CD4-positive, CD25-positive, alpha-beta regulatory T cell (primary cell): ENCODE measurements at regions not wholly inside any gene's neighbourhood (a gene's known extent, or its start where the extent isn't known, plus 50 kb on each side); places are given as distances from the start of the nearest gene placed in this dataset.

Experiments used
- ATAC-seq, 2 donors: fragments of 150-1000 bp; cut with Tn5 transposase; one replicate each; pipeline ENCODE4 v1.10.0; 2021; ENCODE audit warnings: low read depth in 2 of 2, moderate number of reproducible peaks in 2 of 2, moderate library complexity in 1 of 2
- DNase-seq, 3 donors: peaks; one replicate each; pipeline versions ENCODE4 v3.0.0 to v3.0.0-alpha.2; 2012 to 2022; ENCODE audit warnings: mixed read lengths in 1 of 3
- H3K27ac ChIP-seq: one replicate; pipeline ENCODE4 v1.7.0; 2013; ENCODE audit warnings: mild to moderate bottlenecking, low read length; ENCODE audit not compliant: insufficient read depth, poor library complexity, severe bottlenecking
- H3K27me3 ChIP-seq: one replicate; pipeline ENCODE4 v1.7.0; 2013; ENCODE audit warnings: low read length; ENCODE audit not compliant: control insufficient read depth, insufficient read depth
- H3K36me3 ChIP-seq: one replicate; pipeline ENCODE4 v1.7.0; 2013; ENCODE audit warnings: mild to moderate bottlenecking, low read length, moderate library complexity; ENCODE audit not compliant: control insufficient read depth, insufficient read depth
- H3K4me1 ChIP-seq: 2 replicates; pipeline ENCODE4 v1.7.0; 2013; ENCODE audit warnings: mild to moderate bottlenecking, low read length; ENCODE audit not compliant: insufficient read depth, control insufficient read depth, poor library complexity, severe bottlenecking
- H3K4me3 ChIP-seq: one replicate; pipeline ENCODE4 v1.7.0; 2013; ENCODE audit warnings: low read depth, mild to moderate bottlenecking, low read length, moderate library complexity
- H3K9me3 ChIP-seq, 2 experiments: 1 replicate in 1 of 2; 2 replicates in 1 of 2; pipeline ENCODE4 v1.7.0; 2013; ENCODE audit warnings: low read length in 2 of 2, mild to moderate bottlenecking in 1 of 2, moderate library complexity in 1 of 2; ENCODE audit not compliant: control insufficient read depth in 2 of 2
- H3K27ac Mint-ChIP-seq, 3 donors: one replicate each; pipeline ENCODE4 v1.8.0; 2020 to 2022; ENCODE audit warnings: mild to moderate bottlenecking in 3 of 3, mixed read lengths in 3 of 3, moderate library complexity in 2 of 3
- H3K27me3 Mint-ChIP-seq: one replicate; pipeline ENCODE4 v1.8.0; 2022; ENCODE audit warnings: mild to moderate bottlenecking, mixed read lengths
- H3K36me3 Mint-ChIP-seq: one replicate; pipeline ENCODE4 v1.8.0; 2020; ENCODE audit warnings: mixed read lengths
- H3K4me1 Mint-ChIP-seq, 4 donors: one replicate each; pipeline ENCODE4 v1.8.0; 2020 to 2022; ENCODE audit warnings: mixed read lengths in 4 of 4, mild to moderate bottlenecking in 1 of 4
- H3K4me3 Mint-ChIP-seq, 4 donors: one replicate each; pipeline ENCODE4 v1.8.0; 2020 to 2022; ENCODE audit warnings: mild to moderate bottlenecking in 4 of 4, mixed read lengths in 4 of 4, moderate library complexity in 3 of 4
- H3K9me3 Mint-ChIP-seq, 7 donors: one replicate each; pipeline ENCODE4 v1.8.0; 2020 to 2022; ENCODE audit warnings: mixed read lengths in 7 of 7, mild to moderate bottlenecking in 3 of 7, moderate library complexity in 2 of 7

DNA sequence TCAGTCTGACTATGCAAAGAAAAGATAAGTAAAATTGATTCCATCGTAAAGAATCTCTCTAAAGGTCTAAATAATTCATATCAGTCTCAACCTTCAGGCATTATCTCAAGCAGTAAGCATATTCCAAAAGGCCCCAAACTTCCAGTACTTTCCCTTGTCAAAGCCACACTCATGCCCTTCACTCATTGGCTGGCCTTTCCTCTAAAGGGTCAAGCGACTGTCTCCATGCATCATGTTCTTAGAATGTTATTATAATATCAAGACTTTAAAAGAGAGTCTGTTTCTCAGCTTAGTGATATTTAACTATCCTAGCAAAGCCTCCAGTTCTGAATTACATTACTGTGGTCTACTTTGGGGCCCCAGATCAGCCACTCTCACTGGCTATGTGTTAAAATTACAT lies 271.3 kb downstream of the MREG start:
- Mint-ChIP-seq H3K27me3 (no peaks in the 10 kb centered on the region), H3K27ac (no peak overlapping the region), H3K4me3 (no peak overlapping the region), H3K9me3 (peaks cover 0 to 5% (median 1%) of the 10 kb centered on the region in 7 donors), H3K4me1 (no peaks in the 10 kb centered on the region), H3K36me3 (no peaks in the 10 kb centered on the region)
- H3K4me1 ChIP-seq: no peaks in the 10 kb centered on the region
- H3K9me3 ChIP-seq: no peaks in the 10 kb centered on the region
- no peak for DNase-seq
- no peaks in the 10 kb centered on the region for H3K27me3 ChIP-seq
- no peaks in the 10 kb centered on the region for H3K36me3 ChIP-seq
- no peak for ATAC-seq
- no peak overlapping the region for H3K4me3 ChIP-seq
- H3K27ac ChIP-seq: no peak overlapping the region

DNA sequence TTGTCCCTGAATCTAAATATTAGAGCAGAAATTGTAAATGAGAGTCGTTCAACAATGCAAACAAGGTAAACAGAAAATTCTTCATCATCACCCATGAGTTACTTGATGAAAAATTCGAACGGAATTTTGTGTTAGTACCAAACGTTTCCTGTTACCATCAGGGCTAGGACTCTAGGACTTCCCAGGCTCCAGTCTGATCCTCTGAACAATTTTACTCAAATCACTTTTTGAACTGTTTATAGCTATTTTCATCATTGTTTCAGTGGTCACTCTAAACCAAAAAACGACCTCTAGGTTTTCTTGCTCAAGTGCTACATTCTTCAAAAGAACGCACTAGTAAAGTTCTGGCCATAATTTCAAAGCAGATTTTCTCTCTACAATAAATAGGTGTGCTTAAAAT lies 273.3 kb downstream of the MREG start:
- H3K27ac Mint-ChIP-seq: no peak overlapping the region
- no peak overlapping the region for H3K27ac ChIP-seq

DNA sequence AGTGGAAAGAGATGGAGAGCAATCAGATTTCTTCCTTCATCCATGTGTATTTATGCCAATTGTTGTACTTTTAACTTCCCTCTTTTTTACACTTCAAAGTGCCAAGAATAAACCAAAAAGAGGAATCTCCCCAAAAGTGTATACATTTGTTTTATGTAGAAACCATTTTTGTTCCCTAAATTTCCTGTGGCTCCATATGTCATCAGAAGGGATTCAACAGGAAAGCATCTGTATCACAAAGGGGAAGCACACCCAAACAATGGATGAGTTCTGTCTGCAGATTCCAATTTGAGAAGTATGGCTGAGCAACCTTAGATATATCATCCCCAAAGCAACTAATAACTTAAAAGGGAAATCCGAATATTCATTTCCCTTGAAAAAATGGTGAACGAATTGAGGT lies 275.0 kb downstream of the MREG start:
- Histone ChIP-seq H3K4me3 (no peak overlapping the region), H3K27ac (no peak overlapping the region), H3K4me1 (no peaks in the 10 kb centered on the region), H3K27me3 (no peaks in the 10 kb centered on the region), H3K9me3 (no peaks in the 10 kb centered on the region), H3K36me3 (no peaks in the 10 kb centered on the region)
- H3K9me3 Mint-ChIP-seq: peaks cover 0 to 5% (median 0%) of the 10 kb centered on the region in 7 donors
- DNase-seq (no peak), ATAC-seq (no peak)
- H3K4me3 Mint-ChIP-seq: no peak overlapping the region
- H3K27me3 Mint-ChIP-seq: no peaks in the 10 kb centered on the region
- no peaks in the 10 kb centered on the region for H3K36me3 Mint-ChIP-seq
- peak overlapping the region in 1 of 3 donors; percentile 53 for H3K27ac Mint-ChIP-seq
- H3K4me1 Mint-ChIP-seq: no peaks in the 10 kb centered on the region

More for the DNA sequence above, 273.3 kb downstream of the MREG start:
- Histone ChIP-seq H3K4me1 (no peaks in the 10 kb centered on the region), H3K27me3 (no peaks in the 10 kb centered on the region), H3K4me3 (no peak overlapping the region), H3K36me3 (no peaks in the 10 kb centered on the region), H3K9me3 (no peaks in the 10 kb centered on the region)
- no peak for DNase-seq
- Mint-ChIP-seq H3K4me3 (no peak overlapping the region), H3K4me1 (no peaks in the 10 kb centered on the region), H3K27me3 (no peaks in the 10 kb centered on the region), H3K9me3 (peaks cover 0 to 5% (median 1%) of the 10 kb centered on the region in 7 donors), H3K36me3 (no peaks in the 10 kb centered on the region)
- ATAC-seq: no peak

DNA sequence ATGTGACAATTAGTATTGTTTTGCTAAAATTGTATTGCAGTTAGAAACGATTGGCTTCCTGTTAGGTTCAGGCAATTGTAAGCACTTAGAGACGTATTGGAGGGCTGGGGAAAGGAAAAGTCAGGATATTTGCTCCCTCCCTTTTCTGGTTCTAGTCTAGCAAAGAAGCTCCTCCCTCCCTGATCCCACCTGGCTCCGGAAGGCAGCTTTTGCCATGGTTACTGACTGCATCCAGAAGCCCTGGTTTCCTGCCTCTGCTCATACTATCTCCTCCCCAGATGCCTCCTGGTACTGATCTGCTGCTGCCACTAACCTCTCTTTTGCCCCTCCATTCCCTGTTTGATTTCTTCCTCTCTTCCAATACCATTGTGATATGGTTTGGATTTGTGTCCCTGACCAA lies 275.9 kb downstream of the MREG start:
- no peak overlapping the region for H3K27ac Mint-ChIP-seq
- no peaks in the 10 kb centered on the region for H3K36me3 Mint-ChIP-seq
- no peak for DNase-seq
- H3K27me3 Mint-ChIP-seq: no peaks in the 10 kb centered on the region
- H3K4me3 Mint-ChIP-seq: no peak overlapping the region
- no peaks in the 10 kb centered on the region for H3K4me1 ChIP-seq
- H3K27ac ChIP-seq: no peak overlapping the region
- no peaks in the 10 kb centered on the region for H3K9me3 ChIP-seq
- H3K27me3 ChIP-seq: no peaks in the 10 kb centered on the region
- peaks cover 0 to 5% (median 0%) of the 10 kb centered on the region in 7 donors for H3K9me3 Mint-ChIP-seq
- ATAC-seq: no peak
- no peaks in the 10 kb centered on the region for H3K36me3 ChIP-seq
- no peak overlapping the region for H3K4me3 ChIP-seq
- H3K4me1 Mint-ChIP-seq: no peaks in the 10 kb centered on the region

DNA sequence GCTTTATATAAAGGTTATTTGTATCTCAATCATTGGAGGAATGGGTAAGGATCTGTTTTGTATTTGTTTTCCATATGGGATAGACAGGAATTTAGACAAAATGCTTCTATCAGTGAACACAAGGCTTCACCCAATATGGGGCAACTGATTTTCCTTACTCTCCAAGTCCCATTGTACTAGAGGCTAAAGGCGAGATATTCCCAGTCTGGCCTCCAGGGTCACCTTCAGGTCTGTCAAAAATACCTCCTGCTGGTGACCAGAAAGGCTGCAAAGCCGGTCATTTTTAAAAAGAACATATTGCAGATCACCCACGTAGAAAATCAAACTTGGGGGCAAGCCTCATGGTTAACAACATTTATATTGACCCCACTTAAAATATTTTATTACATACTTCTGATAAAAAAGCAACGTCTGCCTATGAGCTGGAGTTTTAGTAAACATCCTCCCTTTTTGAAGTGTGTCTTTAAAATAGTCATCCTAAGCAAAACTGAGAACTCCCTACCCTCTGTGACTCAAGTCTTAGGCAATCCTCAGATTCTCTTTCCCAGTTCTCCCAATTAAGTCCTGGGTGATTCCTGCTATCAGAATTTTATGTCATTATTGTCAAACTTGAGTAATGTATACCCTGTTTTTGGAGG lies 276.6 kb downstream of the MREG start:
- no peak overlapping the region for H3K4me3 ChIP-seq

DNA sequence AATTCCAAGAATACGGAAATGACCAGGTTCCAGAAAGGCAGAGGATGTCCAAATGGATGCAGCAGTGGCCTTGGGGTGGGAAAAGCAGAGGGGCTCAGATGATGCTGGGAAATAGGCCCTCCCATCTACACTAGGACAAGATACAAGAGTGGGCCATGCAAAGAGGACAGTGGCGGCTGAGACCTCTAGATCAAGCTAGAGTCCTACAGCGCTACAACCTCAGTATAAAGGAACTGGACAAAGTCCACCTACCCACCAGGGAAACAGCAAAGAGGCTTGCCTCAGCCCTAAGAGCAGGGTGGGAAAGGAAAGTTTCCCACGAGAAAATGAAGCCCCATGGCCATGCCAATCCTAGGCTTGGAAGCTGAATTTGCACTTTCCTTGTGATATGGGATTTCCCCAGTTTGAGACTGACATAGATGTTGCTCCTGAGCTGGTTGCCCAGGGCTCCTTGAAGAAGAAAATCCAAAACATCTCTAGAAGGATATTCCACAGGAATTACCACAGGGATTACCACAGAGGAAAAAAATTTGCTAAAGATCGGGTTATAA lies 282.2 kb downstream of the MREG start:
- Mint-ChIP-seq H3K27ac (no peak overlapping the region), H3K4me1 (no peaks in the 10 kb centered on the region), H3K9me3 (peaks cover 0 to 3% (median 0%) of the 10 kb centered on the region in 7 donors), H3K36me3 (no peaks in the 10 kb centered on the region), H3K27me3 (no peaks in the 10 kb centered on the region), H3K4me3 (no peak overlapping the region)
- Histone ChIP-seq H3K9me3 (no peaks in the 10 kb centered on the region), H3K4me3 (no peak overlapping the region), H3K27me3 (peaks cover 2% of the 10 kb centered on the region), H3K27ac (no peak overlapping the region), H3K36me3 (no peaks in the 10 kb centered on the region), H3K4me1 (no peaks in the 10 kb centered on the region)
- DNase-seq: no peak
- no peak for ATAC-seq

More for the DNA sequence above, 276.6 kb downstream of the MREG start:
- no peaks in the 10 kb centered on the region for H3K4me1 Mint-ChIP-seq
- H3K4me3 Mint-ChIP-seq: no peak overlapping the region
- DNase-seq (no peak), ATAC-seq (no peak)
- peaks cover 0 to 5% (median 0%) of the 10 kb centered on the region in 7 donors for H3K9me3 Mint-ChIP-seq
- Histone ChIP-seq H3K27ac (no peak overlapping the region), H3K27me3 (no peaks in the 10 kb centered on the region), H3K36me3 (no peaks in the 10 kb centered on the region), H3K4me1 (no peaks in the 10 kb centered on the region), H3K9me3 (no peaks in the 10 kb centered on the region)
- H3K27me3 Mint-ChIP-seq: no peaks in the 10 kb centered on the region
- no peak overlapping the region for H3K27ac Mint-ChIP-seq
- H3K36me3 Mint-ChIP-seq: no peaks in the 10 kb centered on the region

DNA sequence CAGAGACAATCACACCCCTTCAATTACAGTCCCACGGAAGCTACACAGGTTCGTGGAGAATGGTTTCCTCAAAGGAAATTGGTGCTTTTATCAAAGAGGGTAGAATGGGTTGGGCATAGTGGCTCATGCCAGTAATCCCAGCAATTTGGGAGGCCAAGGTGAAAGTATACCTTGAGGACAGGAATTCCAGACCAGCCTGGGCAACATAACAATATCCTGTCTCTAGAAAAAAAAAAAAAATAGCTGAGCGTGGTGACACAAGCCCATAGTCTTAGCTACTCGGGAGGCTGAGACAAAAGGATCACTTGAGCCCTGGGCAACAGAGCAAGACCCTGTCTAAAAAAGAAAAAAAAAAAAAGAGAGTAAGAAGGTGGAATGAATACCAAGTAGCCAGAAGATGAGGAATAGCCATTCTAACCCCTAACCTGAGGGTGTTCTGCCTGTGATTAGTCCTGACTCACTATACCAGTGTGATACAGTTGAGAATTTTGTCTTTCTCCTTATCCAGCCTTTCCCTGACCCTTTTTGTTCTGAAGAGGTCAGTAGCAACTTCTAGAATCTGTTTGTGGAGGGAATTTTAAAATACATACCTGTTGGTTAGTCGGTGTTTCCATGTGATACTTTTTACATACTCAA lies 283.2 kb downstream of the MREG start:
- no peak overlapping the region for H3K27ac Mint-ChIP-seq
- no peak overlapping the region for H3K4me3 Mint-ChIP-seq
- H3K4me1 Mint-ChIP-seq: no peaks in the 10 kb centered on the region
- Histone ChIP-seq H3K4me1 (no peaks in the 10 kb centered on the region), H3K4me3 (no peak overlapping the region), H3K9me3 (no peaks in the 10 kb centered on the region), H3K27ac (no peak overlapping the region), H3K27me3 (peaks cover 2% of the 10 kb centered on the region), H3K36me3 (no peaks in the 10 kb centered on the region)
- H3K27me3 Mint-ChIP-seq: no peaks in the 10 kb centered on the region
- H3K36me3 Mint-ChIP-seq: no peaks in the 10 kb centered on the region
- peaks cover 0 to 3% (median 0%) of the 10 kb centered on the region in 7 donors for H3K9me3 Mint-ChIP-seq
- DNase-seq (no peak), ATAC-seq (no peak)
